AG09319 (cell line): ENCODE measurements at regions not wholly inside any gene's neighbourhood (a gene's known extent, or its start where the extent isn't known, plus 50 kb on each side); places are given as distances from the start of the nearest gene placed in this dataset.

ENCODE experiments used
- DNase-seq: peaks from one replicate; pipeline ENCODE4 v3.0.0-alpha.2; 2010; ENCODE audit warnings: low read depth; ENCODE audit errors: extremely low read depth
- CTCF ChIP-seq: IDR thresholded peaks from 2 replicates; pipeline ENCODE4 v1.5.1; 2011; ENCODE audit warnings: low read depth, mild to moderate bottlenecking, inconsistent platforms, low read length, moderate library complexity

- no peak for DNase-seq
- no peak for TF ChIP-seq CTCF
Observed at GRCh38 chr5:136811086-136811485, 445.7 kb upstream of the TRPC7 start.

GRCh38 chr5:136810261-136810801, 445.0 kb upstream of the TRPC7 start:
- peak; percentile 27 for DNase-seq
- no peak for TF ChIP-seq CTCF

GRCh38 chr5:136809382-136809781, 444.0 kb upstream of the TRPC7 start:
- TF ChIP-seq CTCF: no peak
- no peak for DNase-seq

- TF ChIP-seq CTCF: no peak
Observed at GRCh38 chr5:136808756-136809155, 443.4 kb upstream of the TRPC7 start.

GRCh38 chr5:136805466-136805865, 440.1 kb upstream of the TRPC7 start:
- peak; percentile 6 for TF ChIP-seq CTCF
- DNase-seq: no peak

More at GRCh38 chr5:136808756-136809155, 443.4 kb upstream of the TRPC7 start:
- DNase-seq: no peak

- DNase-seq: no peak
- TF ChIP-seq CTCF: peak; percentile 30
Observed at GRCh38 chr5:136802383-136802782, 437.0 kb upstream of the TRPC7 start.

GRCh38 chr5:136799806-136800372, 434.5 kb upstream of the TRPC7 start:
- no peak for DNase-seq
- no peak for TF ChIP-seq CTCF
